Cardiac muscle cell (in vitro differentiated cells and primary cell): ENCODE measurements at regions not wholly inside any gene's neighbourhood (a gene's known extent, or its start where the extent isn't known, plus 50 kb on each side); places are given as distances from the start of the nearest gene placed in this dataset.

Experiments
- DNase-seq, 2 donors: peaks; one replicate each; pipeline versions ENCODE4 v3.0.0 to v3.0.0-alpha.2; 2010 to 2017; ENCODE audit warnings: low read depth in 1 of 2, low spot score in 1 of 2
- H3K27ac ChIP-seq: fragments of 200-600 bp; sonication (generic); 2 replicates; pipeline ENCODE4 v1.5.1; 2016
- H3K27me3 ChIP-seq: fragments of 200-600 bp; sonication (generic); 2 replicates; pipeline ENCODE4 v1.6.0; 2016; ENCODE audit warnings: control low read depth
- H3K36me3 ChIP-seq: fragments of 200-600 bp; sonication (generic); 2 replicates; pipeline ENCODE4 v1.5.1; 2016; ENCODE audit warnings: control low read depth
- H3K4me1 ChIP-seq: fragments of 200-600 bp; sonication (generic); 2 replicates; pipeline ENCODE4 v1.8.1; 2017; ENCODE audit warnings: low read depth, mild to moderate bottlenecking, mixed run types
- H3K4me3 ChIP-seq: fragments of 200-600 bp; sonication (generic); 2 replicates; pipeline ENCODE4 v1.5.1; 2016; ENCODE audit warnings: mild to moderate bottlenecking
- H3K9me3 ChIP-seq: fragments of 200-600 bp; sonication (generic); 2 replicates; pipeline ENCODE4 v1.5.1; 2017; ENCODE audit warnings: low read depth, mild to moderate bottlenecking, control low read depth
- CTCF ChIP-seq: IDR thresholded peaks from 2 replicates; pipeline ENCODE4 v1.5.1; 2012; ENCODE audit warnings: low read depth, mild to moderate bottlenecking, low read length

GRCh38 chr2:16023506-16024360 is 83.4 kb downstream of the MYCN start:
- no peak overlapping the region for H3K27ac ChIP-seq
- H3K9me3 ChIP-seq, result no peaks in the 10 kb centered on the region
- TF ChIP-seq CTCF, result no peak
- no peaks in the 10 kb centered on the region for H3K27me3 ChIP-seq
- no peak overlapping the region for H3K4me3 ChIP-seq
- H3K36me3 ChIP-seq, result no peaks in the 10 kb centered on the region
- no peaks in the 10 kb centered on the region for H3K4me1 ChIP-seq
- DNase-seq, result no peak

GRCh38 chr2:16022548-16023240 is 82.3 kb downstream of the MYCN start:
- DNase-seq, result no peak
- no peak overlapping the region for H3K27ac ChIP-seq

GRCh38 chr2:16021611-16022363 is 81.4 kb downstream of the MYCN start:
- Histone ChIP-seq H3K4me3 (no peak overlapping the region), H3K4me1 (no peaks in the 10 kb centered on the region), H3K27ac (no peak overlapping the region), H3K9me3 (no peaks in the 10 kb centered on the region), H3K36me3 (no peaks in the 10 kb centered on the region), H3K27me3 (no peaks in the 10 kb centered on the region)
- no peak for DNase-seq
- TF ChIP-seq CTCF, result no peak

More at GRCh38 chr2:16022548-16023240, 82.3 kb downstream of the MYCN start:
- H3K4me1 ChIP-seq, result no peaks in the 10 kb centered on the region
- no peaks in the 10 kb centered on the region for H3K36me3 ChIP-seq
- H3K4me3 ChIP-seq, result no peak overlapping the region
- no peak for TF ChIP-seq CTCF
- H3K9me3 ChIP-seq, result no peaks in the 10 kb centered on the region
- H3K27me3 ChIP-seq, result no peaks in the 10 kb centered on the region

GRCh38 chr2:16020389-16021008 is 80.1 kb downstream of the MYCN start:
- H3K36me3 ChIP-seq, result no peaks in the 10 kb centered on the region
- no peak overlapping the region for H3K4me3 ChIP-seq
- H3K27me3 ChIP-seq, result no peaks in the 10 kb centered on the region
- H3K27ac ChIP-seq, result no peak overlapping the region
- no peaks in the 10 kb centered on the region for H3K9me3 ChIP-seq
- H3K4me1 ChIP-seq, result no peaks in the 10 kb centered on the region
- TF ChIP-seq CTCF, result no peak
- DNase-seq, result no peak

- Histone ChIP-seq H3K27ac (no peak overlapping the region), H3K36me3 (no peaks in the 10 kb centered on the region), H3K27me3 (no peaks in the 10 kb centered on the region), H3K9me3 (no peaks in the 10 kb centered on the region), H3K4me1 (no peaks in the 10 kb centered on the region), H3K4me3 (no peak overlapping the region)
- no peak for TF ChIP-seq CTCF
- no peak for DNase-seq
Measured at GRCh38 chr2:16019617-16020351, 79.4 kb downstream of the MYCN start.
